GM21526 (cell line): ENCODE measurements at regions not wholly inside any gene's neighbourhood (a gene's known extent, or its start where the extent isn't known, plus 50 kb on each side); places are given as distances from the start of the nearest gene placed in this dataset.

Experiments
- ATAC-seq: cut with Tn5 transposase; IDR thresholded peaks from one replicate; pipeline ENCODE4 v1.9.1; 2021; ENCODE audit warnings: moderate library complexity; ENCODE audit not compliant: unreplicated experiment, low FRiP score

DNA sequence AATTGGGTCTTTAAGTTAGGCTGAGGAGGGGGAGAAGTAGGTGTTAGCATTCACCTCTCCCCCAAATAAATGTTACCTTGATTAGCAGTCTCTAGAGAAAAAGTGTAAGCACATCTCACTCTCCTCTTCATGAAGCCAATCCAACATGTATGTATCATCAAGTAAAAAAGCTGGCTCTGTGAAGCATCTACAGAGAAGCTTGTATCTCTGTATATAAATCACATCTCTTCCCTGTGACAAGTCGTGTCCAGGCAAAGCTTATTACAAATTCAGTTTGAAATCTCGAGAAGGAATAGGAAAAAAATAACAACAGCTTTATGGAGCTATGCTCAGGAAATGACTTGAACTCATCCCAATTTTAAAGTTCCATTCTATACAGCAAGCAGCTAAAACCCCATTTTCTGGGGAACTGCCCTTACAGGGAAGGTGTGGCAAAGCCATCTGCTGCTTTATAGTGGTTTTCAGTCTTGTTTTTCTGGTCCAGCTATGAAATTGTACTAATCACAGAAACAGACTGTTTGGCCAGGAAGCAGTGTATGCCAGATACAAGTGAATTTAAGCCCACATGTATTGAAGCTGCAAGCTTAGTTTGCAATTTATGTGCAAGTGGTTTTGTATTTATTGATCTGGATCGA, 313.3 kb upstream of the NOCT start:
- ATAC-seq: no peak

DNA sequence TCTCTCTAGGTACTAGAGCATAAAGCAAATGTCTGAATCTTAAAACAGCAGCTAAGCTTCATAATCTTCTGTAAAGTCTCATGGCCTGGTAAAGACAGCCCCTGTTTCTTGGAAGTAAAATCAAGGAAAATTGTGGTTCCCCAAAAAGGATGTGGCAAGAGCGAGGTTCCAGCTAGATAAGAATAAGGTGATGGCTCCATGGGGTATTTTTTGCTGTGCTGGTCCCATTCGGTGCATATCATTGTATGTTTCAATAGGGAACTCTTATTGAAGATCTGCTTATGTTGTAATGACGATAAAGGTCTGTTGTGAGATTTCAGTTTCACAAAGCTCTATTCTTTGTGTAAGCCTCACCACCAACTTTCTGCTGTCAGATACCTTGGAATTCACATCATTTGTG, 316.9 kb upstream of the NOCT start:
- no peak for ATAC-seq

DNA sequence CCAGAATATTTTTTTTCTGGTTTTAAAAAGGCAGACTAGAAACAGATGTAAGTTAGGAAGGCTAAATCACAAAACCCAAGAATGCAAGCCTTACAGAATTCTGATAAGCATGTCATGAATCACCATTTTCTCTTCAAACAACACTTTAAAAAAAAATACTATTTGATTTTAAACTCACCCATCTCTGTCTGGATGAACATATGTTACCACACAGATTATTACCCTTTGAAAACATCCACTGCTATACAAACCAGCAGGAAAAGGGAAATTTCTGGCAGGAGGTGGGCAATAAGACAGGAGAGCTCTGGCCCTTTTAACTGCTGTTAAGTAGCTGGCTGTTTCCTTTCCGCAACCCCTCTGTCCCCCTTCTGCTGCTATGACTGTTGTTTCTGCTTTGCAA, 317.7 kb upstream of the NOCT start:
- ATAC-seq: no peak

DNA sequence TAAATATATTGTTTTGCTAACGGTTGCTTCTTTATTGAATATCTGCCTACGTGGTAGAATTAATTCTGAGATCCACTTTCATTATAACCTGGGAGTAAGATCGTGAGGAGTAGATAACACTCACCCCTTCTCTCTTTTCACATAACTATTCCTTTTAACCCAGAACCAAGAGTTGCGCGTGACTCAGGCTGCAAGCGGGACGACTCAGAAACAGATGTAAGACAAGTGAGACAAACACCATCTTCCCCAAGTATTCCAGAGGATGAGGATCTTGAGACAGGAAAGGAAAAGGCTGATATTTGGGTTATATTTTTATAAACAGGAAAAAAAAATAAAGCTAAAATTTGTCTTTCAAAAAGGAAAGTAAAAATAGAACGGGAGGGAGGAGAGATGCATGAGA, 318.8 kb upstream of the NOCT start:
- no peak for ATAC-seq

DNA sequence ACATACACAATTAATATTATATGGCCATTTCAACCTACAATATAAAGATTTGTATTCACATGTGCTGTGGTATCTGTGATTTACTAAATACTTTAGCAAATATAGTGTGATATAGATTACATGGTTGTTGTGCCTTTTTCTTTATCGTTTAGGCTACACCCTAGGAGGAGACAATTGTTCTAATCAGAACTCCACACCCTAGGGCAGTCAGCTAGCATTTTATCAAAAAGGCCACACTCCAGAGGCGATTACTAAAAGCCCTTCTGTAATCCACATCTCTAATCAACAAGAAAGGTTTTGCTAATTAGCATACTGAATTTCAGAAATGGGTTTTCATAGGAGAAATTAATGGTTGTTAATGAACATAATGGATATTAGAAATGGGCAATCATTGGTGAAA, 319.5 kb upstream of the NOCT start:
- no peak for ATAC-seq

DNA sequence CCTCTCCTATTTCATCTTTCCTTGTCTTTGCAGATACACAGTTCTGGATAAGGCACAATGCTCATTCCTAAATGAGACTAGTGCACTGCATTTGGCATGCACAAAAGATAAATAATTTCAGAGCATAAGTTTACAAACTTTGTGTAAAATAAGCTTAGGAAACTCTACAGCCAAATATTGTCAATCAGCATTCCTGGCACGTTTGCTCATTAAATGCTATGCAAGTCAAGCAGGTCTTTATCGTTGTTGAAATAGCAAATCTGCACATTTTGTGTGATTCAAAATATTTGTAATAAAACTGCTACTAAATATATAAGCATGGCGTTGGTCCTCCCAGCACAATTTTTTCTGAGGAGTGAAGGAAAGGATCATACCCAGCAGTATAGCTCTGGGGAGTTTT, 322.1 kb upstream of the NOCT start:
- ATAC-seq: no peak

DNA sequence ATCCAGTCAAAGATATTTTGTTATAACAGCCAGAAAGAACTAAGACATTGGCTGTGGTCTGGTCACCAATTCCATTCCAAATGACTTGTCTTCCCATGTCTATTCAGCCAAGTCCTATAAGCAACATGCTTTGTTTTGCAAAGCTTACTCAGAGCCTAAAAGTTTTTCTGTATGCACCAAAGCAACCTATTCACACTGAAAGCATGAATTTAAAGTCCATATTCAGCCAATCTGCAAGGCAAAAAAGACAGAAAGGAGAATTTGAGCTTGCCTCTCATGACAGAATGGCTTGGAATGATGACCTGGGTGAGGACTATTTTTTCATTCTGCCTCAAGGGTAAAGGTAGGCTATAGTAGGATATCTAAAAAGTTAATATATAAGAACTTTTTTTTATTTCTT, 323.2 kb upstream of the NOCT start:
- no peak for ATAC-seq

DNA sequence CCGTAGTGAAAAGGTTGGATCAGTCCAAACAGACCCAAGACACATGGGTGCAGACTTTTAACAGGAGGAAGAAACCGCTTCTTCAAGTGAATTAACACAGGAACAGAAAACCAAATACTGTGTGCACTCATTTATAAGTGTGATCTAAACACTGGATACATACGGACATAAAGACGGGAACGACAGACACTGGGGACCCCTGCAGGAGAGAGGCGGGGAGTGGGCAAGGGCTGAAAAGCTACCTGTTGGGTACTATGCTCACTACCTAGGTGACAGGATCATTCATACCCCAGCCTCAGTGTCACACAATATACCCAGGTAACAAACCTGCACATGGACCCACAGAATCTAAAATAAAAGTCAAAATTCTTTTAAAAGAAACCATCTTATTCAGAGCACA, 326.0 kb upstream of the NOCT start:
- ATAC-seq: no peak

DNA sequence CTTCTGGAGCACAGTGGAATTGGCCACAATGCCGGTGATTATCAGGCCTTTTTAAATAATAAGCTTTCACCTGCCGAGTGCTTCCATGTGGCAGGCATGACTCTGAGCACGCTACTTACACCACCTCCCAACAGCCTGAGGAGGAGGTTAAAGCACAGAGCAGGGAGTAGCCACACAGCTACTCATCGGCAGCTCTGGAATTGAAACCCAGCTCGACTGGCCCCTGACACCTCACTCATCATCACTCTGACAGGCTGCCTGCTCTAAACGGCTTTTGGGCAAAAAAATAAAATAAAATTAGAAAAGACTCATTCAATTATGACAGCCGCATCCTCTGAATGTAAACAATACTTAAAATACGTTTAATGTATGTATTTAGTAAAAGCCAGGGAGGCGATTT, 326.4 kb upstream of the NOCT start:
- no peak for ATAC-seq

DNA sequence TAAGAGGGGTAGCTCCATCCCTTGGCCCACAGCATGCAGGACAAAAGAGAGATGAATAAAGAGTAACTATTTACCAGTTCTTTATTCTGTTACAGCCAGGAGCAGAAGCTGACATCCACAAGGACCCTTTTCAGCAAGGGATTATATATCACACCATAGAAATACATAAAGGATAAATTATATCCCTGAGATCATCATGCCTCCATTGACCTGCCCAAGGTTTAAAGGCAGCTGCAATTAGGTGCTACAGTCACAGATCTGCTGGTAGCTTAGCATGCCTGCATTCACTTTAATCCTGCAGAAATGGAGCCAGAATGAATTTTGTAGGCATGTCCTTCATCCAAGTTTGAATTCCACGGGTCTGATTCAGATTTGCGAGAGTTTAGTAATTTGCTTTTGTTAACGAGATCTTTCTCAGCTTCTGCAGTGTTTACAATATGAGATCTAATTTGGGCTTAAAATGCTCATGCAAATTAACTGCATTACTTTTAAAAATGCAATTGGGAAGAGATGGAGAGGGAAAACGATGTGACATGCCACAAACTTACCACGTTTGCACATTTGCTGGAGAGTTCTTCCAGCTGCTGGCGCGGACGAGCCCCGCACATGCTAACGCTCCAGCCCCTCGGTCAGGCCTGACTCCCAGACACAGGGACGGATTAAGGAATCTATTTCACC, 327.0 kb upstream of the NOCT start:
- ATAC-seq: no peak

DNA sequence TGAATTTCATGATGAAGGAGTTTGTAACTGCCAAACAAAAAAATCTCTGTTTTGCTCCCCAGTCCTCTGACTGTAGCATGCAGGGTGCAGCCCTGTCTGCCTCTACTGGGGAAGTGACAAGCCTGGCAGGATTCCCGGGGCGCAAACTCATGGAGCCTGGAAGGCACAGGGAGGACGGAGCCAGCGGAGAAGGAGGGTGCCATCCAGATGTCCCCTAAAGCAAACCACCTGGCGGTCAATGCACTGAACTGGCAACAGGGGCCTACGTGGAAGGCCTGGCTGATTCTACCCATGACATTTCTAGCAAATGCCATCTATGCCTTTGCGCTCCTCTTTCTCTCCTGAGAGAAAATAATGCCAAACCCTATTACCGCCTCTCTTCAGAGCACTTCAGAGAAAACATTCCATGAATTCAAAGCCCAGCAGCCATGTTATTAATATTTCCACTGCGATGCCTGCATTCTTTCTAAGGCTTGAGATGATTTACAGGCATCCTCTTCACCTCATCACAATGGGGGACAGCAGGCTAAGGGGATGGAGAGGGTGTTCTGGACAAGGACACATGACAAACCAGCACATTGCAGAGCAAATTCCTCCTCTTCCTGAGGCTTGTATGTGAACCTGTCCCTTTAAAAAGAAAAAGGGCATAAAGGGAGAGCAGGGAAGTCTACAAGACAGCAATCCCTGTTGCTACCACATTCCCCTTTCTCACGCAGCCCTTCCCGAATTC, 329.3 kb upstream of the NOCT start:
- no peak for ATAC-seq

DNA sequence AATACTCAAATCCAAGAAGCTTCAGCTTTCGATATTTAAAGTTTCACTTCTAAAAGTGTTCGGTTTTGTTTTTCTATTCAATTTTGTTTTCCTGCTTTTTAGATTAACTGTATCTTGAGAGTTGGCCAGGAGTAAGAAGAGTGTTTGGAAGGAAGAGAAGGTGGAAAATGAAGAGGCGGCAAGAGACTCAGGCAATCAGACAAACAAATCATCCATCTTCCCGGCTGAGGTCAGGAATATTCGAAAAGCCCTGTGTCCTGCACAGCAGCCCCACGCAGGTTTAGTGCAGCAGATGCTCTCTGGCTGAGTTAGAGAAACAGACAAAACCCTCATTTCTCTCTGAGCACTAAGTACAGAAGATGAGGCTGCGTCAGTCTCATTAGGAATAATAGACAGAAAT, 330.3 kb upstream of the NOCT start:
- no peak for ATAC-seq

DNA sequence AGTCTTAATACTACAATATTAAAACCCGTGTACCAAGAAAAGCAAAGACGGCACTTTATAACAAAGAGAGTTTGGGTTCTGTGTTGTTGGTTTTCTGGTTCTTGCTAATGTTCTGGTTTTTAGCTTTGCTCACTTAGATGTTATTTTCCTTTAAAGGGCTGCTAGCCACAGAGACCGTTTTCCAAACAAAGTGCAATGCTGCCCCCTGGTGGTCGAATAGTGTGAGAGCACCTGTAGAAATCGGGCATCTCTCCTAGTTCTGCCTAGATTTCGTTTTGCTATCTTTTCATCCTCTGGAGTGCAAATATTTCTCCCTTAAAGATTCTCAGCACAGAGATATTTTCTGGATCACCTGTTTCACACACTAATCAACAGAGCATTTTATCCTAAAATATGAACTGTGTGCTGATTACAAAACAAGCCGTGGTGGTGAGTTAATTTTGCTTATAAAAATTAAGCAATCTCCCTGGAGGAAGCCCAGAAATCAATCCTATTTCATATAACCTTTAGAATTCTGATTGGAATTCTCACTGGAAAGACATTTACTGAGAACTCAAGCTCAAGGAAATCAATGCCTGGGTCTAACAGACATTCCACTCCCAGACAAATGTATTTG, 334.5 kb upstream of the NOCT start:
- ATAC-seq: peak; percentile 75

DNA sequence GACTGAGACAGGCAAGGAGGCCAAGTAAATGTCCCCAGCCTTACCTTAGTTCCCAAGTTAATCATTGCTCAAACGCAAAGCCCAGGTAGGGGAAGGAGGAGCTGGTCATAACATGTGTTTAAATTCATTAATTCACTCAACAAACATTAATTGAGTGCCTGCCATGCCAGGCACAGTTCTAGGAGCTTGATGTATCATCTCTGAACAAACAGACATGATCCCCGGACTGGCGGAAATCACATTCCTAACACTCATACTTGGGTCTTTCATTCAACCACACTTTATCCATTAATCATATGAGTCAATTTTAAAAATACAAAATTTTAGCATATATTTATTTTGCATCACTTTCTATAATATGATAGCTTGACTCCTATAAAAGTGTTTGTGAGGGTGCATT, 335.3 kb upstream of the NOCT start:
- ATAC-seq: no peak

DNA sequence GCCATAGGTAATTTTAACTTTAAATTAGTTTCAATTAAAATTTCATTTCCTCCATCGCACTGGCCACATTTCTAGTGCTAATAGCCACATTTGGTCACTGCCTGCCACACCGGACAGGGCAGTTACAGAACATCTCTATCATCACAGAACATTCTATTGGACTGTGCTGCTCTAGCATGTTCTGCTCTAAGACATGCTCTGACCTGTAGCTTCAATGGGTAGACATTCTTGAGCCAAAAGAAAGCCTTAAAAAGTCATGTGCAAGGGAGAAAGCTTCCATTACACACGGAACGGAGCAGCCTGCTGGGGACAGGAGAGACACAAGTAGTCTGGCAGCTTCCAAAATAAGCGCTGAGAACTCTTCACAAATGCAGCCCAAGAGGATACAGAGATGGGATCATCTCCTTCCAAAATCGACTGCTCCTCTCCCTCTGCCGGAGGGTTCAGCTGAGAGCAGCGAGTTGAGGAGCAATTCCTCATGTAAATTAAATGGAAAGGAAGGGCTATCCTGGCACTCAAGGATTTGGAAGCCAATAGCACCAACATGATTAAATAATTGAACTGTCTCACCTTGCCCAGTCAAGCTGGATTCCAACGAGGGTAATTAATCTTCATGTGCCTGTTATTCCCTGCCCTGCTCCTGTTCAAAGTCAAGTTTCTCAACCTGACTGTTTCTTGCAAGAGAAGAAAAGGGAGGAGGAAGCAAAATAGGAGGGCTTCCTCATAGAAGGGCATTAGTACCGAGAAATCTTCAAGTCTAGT, 336.4 kb upstream of the NOCT start:
- ATAC-seq: no peak

DNA sequence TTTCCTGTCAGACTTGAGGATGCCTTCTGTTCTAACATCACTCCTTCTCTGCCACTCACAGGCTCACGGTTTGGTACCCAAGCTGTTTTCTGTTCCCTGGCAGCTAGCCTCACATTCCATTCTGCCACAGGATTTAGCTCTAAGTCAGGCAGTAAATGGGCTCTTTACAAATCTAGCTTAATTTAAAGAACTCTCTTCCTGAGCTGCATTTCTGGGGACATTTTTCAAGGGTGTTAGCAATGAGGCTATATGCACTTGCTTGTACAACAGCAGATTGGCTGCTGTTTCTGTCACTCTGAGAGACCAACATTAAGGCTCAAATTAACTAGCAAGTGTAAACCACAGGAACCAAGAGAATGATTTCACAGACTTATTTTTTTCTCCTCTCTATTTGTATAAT, 337.8 kb upstream of the NOCT start:
- ATAC-seq: no peak

DNA sequence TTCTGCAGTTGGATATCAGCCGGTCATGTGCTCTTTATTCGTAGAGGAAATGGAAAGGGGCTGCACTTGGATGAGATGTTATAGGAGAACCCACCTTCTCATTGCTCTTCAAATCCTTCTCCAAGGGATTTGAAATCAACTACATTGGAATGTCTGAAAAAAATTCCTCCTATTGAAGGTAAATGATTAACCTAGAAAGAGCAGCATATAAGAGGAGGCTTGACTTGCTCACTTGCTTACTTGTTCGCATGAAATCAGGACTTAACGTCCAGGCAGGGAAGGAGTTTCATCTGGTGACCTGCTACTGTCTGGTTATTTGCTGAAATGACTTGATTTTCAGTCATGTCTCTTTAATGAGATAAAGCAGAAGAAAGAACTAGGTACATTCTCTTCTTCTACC, 338.4 kb upstream of the NOCT start:
- no peak for ATAC-seq

DNA sequence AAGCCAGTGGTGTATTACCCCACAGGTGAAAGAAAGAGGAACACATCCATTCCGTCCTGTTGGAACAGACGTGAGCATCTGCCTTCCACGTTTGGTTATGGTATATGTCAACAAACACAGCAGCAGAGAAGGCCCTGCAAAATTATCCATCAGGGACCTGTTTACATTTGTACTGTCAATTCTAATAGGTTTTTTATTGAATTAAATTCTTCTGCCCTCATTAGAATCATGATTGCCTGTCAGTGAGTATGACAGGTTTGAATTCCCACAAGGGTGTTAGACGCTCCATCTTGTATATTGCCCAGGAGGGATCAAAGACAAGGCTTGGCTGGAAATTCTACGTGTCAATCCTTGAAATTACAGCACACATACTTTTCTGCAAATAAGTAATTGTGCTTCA, 339.9 kb upstream of the NOCT start:
- no peak for ATAC-seq

DNA sequence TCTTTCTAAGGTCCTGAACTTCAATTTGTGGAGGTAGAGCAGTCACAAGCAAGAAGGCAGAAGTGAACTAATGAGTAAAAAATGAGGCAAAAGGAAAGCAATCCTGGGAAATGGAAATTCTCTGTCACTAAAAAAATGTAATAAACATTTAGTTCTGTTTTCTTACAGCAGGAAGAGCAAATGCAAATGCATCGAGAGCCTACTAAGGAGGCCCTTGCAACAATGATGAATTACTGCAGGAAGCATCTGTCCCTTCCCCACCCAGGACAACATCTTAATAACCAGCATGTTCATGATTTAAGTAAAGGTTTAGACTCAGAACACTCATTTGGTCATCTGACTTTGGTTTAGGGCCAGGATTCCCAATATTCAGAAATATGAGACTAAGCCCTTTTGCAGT, 341.4 kb upstream of the NOCT start:
- no peak for ATAC-seq

DNA sequence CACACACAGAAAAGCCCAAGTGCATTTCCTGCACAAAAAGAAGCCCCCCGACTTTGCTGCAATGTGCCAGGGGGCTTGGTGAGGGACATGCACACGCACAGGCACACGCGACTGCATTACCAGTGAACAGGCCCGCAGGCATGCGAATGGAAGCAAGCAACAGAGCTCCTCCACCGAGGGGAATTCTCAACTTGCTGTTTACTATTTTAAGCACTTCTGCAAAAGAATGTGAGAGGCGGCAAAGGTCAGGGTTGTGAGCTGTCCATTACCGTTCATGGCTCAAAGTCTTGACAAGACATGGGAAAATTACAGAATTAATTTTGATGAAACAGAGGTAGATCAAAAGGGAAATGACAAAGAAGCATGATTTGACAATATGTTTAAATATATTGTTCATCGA, 342.5 kb upstream of the NOCT start:
- ATAC-seq: no peak

DNA sequence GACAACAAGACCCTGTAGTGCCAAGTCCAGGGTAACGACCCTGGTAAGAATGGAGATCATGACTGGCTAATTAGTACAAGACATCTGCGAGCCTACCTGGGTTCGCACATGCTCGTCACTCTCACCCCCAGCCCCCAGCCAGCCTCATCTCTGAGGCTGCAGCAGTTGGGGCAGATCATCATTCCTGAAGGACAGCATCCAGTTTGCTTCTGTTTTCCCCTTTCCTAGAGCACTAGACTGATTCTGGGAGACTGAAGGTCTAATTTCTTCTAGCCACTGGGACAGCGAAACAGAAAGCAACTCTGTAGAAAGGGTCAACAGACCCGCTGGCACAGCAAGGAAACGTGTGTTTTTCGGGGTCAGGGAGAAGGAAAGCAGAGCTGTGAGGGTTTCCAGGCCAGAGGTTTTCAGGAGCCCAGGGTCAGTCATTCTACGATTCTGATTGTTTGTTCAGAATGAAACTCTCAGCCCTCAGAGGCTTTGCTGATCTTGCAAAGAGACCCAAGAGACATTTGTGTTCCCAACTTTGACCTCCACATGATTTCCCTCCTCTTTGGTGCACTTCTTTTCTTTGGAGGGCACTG, 343.1 kb upstream of the NOCT start:
- ATAC-seq: peak; percentile 54
